Nephron progenitor cell (in vitro differentiated cells): ENCODE measurements at regions not wholly inside any gene's neighbourhood (a gene's known extent, or its start where the extent isn't known, plus 50 kb on each side); places are given as distances from the start of the nearest gene placed in this dataset.
"Not testable (repeated sequence)": the region's sequence is repeated elsewhere in the genome, so short reads cannot be mapped to it uniquely, and the experiment has no call there.

Experiments used
- DNase-seq: peaks from one replicate; pipeline ENCODE4 v3.0.0; 2021
- H3K27ac Mint-ChIP-seq: 2 replicates; pipeline ENCODE4 v1.8.0; 2021; ENCODE audit warnings: mild to moderate bottlenecking, moderate library complexity, mixed read lengths
- H3K27me3 Mint-ChIP-seq: 2 replicates; pipeline ENCODE4 v1.8.0; 2021; ENCODE audit warnings: mild to moderate bottlenecking, low read depth, mixed read lengths; ENCODE audit not compliant: poor library complexity
- H3K36me3 Mint-ChIP-seq: 2 replicates; pipeline ENCODE4 v1.8.0; 2021; ENCODE audit warnings: low read depth, mixed read lengths
- H3K4me1 Mint-ChIP-seq: 2 replicates; pipeline ENCODE4 v1.8.0; 2021; ENCODE audit warnings: mixed read lengths
- H3K4me3 Mint-ChIP-seq: 2 replicates; pipeline ENCODE4 v1.8.0; 2021; ENCODE audit warnings: mild to moderate bottlenecking, moderate library complexity, mixed read lengths
- H3K9me3 Mint-ChIP-seq: 2 replicates; pipeline ENCODE4 v1.8.0; 2021; ENCODE audit warnings: mild to moderate bottlenecking, moderate library complexity, mixed read lengths
- CTCF ChIP-seq: fragments of 200-600 bp; sonication (generic); IDR thresholded peaks from 2 replicates; pipeline ENCODE4 v1.5.0; 2021; ENCODE audit warnings: antibody characterized with exemption

- not testable (repeated sequence) for H3K36me3 Mint-ChIP-seq, DNase-seq, H3K9me3 Mint-ChIP-seq, H3K4me3 Mint-ChIP-seq, H3K27ac Mint-ChIP-seq, H3K4me1 Mint-ChIP-seq, H3K27me3 Mint-ChIP-seq
Observed at GRCh38 chr17:26936645-26937044, 357.3 kb upstream of the WSB1 start.

- not testable (repeated sequence) for H3K4me1 Mint-ChIP-seq, H3K4me3 Mint-ChIP-seq, H3K36me3 Mint-ChIP-seq, H3K27me3 Mint-ChIP-seq, H3K27ac Mint-ChIP-seq, H3K9me3 Mint-ChIP-seq, DNase-seq
Observed at GRCh38 chr17:26937750-26938322, 356.1 kb upstream of the WSB1 start.

GRCh38 chr17:26939755-26940154 lies 354.2 kb upstream of the WSB1 start:
- H3K27me3 Mint-ChIP-seq, H3K36me3 Mint-ChIP-seq, H3K27ac Mint-ChIP-seq, H3K4me1 Mint-ChIP-seq, H3K9me3 Mint-ChIP-seq, H3K4me3 Mint-ChIP-seq, DNase-seq: not testable (repeated sequence)

- H3K9me3 Mint-ChIP-seq, result peaks cover 16% of the 10 kb centered on the region
- not testable (repeated sequence) for H3K27ac Mint-ChIP-seq, H3K4me3 Mint-ChIP-seq, H3K4me1 Mint-ChIP-seq, H3K36me3 Mint-ChIP-seq, H3K27me3 Mint-ChIP-seq, DNase-seq
Observed at GRCh38 chr17:26940587-26940986, 353.3 kb upstream of the WSB1 start.

GRCh38 chr17:26962255-26963162 lies 331.4 kb upstream of the WSB1 start:
- Mint-ChIP-seq H3K27ac (no peak overlapping the region), H3K4me3 (no peak overlapping the region), H3K4me1 (no peaks in the 10 kb centered on the region), H3K36me3 (no peaks in the 10 kb centered on the region), H3K27me3 (peaks cover 4% of the 10 kb centered on the region), H3K9me3 (peaks cover 37% of the 10 kb centered on the region)
- DNase-seq, result no peak
- TF ChIP-seq CTCF, result no peak

- Mint-ChIP-seq H3K9me3 (peaks cover 33% of the 10 kb centered on the region), H3K36me3 (no peaks in the 10 kb centered on the region)
Observed at GRCh38 chr17:26963163-26963503, 330.8 kb upstream of the WSB1 start.

GRCh38 chr17:26965898-26966624 lies 327.9 kb upstream of the WSB1 start:
- H3K27me3 Mint-ChIP-seq, H3K4me1 Mint-ChIP-seq, DNase-seq, H3K4me3 Mint-ChIP-seq, H3K27ac Mint-ChIP-seq, H3K36me3 Mint-ChIP-seq: not testable (repeated sequence)
- peaks cover 36% of the 10 kb centered on the region for H3K9me3 Mint-ChIP-seq

More at GRCh38 chr17:26963163-26963503, 330.8 kb upstream of the WSB1 start:
- no peak for TF ChIP-seq CTCF
- H3K27me3 Mint-ChIP-seq, result peaks cover 4% of the 10 kb centered on the region
- no peaks in the 10 kb centered on the region for H3K4me1 Mint-ChIP-seq
- no peak overlapping the region for H3K4me3 Mint-ChIP-seq
- no peak overlapping the region for H3K27ac Mint-ChIP-seq
- no peak for DNase-seq

GRCh38 chr17:26966625-26967179 lies 327.2 kb upstream of the WSB1 start:
- H3K27me3 Mint-ChIP-seq, DNase-seq, H3K36me3 Mint-ChIP-seq, H3K4me3 Mint-ChIP-seq, H3K4me1 Mint-ChIP-seq, H3K27ac Mint-ChIP-seq: not testable (repeated sequence)
- H3K9me3 Mint-ChIP-seq, result peaks cover 35% of the 10 kb centered on the region

GRCh38 chr17:26981845-26982425 lies 312.0 kb upstream of the WSB1 start:
- H3K4me1 Mint-ChIP-seq, H3K27me3 Mint-ChIP-seq, DNase-seq, H3K27ac Mint-ChIP-seq, H3K4me3 Mint-ChIP-seq, H3K36me3 Mint-ChIP-seq: not testable (repeated sequence)
- H3K9me3 Mint-ChIP-seq, result peaks cover 82% of the 10 kb centered on the region

- DNase-seq, H3K4me1 Mint-ChIP-seq, H3K27me3 Mint-ChIP-seq, H3K4me3 Mint-ChIP-seq, H3K27ac Mint-ChIP-seq, H3K36me3 Mint-ChIP-seq: not testable (repeated sequence)
- H3K9me3 Mint-ChIP-seq, result peaks cover 88% of the 10 kb centered on the region
Observed at GRCh38 chr17:26982563-26982962, 311.4 kb upstream of the WSB1 start.

GRCh38 chr17:26987851-26988250 lies 306.1 kb upstream of the WSB1 start:
- Mint-ChIP-seq H3K9me3 (peaks cover 86% of the 10 kb centered on the region), H3K27me3 (peaks cover 15% of the 10 kb centered on the region)
- not testable (repeated sequence) for H3K36me3 Mint-ChIP-seq, H3K4me3 Mint-ChIP-seq, DNase-seq, H3K27ac Mint-ChIP-seq, H3K4me1 Mint-ChIP-seq

- H3K36me3 Mint-ChIP-seq, H3K27me3 Mint-ChIP-seq, H3K4me1 Mint-ChIP-seq, DNase-seq, H3K4me3 Mint-ChIP-seq, H3K27ac Mint-ChIP-seq: not testable (repeated sequence)
- H3K9me3 Mint-ChIP-seq, result peaks cover 87% of the 10 kb centered on the region
Observed at GRCh38 chr17:26994648-26995047, 299.3 kb upstream of the WSB1 start.
